HPDE6-E6E7 (cell line): ENCODE measurements at regions not wholly inside any gene's neighbourhood (a gene's known extent, or its start where the extent isn't known, plus 50 kb on each side); places are given as distances from the start of the nearest gene placed in this dataset.
"Not testable (repeated sequence)": the region's sequence is repeated elsewhere in the genome, so short reads cannot be mapped to it uniquely, and the experiment has no call there.

ENCODE experiments used
- DNase-seq: peaks from one replicate; pipeline ENCODE4 v3.0.0; 2011; ENCODE audit warnings: missing footprints; ENCODE audit errors: extremely low spot score

DNA sequence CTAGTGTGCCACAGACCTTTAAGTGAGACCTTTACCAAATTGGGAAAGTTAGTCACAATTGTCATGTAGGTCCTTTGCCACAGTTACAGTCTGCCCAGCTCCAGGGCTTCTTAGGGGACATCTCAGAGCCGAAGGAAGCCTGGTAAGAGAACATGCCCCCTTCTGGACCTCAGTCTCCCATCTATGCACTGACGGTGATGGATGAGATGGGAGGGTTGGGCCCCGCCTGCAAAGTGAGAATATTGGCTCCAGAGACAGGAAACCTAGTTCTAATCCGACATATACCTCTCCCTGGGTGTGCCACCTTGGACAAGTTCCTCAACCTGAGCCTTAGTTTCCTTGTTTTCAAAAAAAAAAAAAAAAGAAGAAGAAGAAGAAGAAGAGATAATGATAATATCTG, 85.1 kb upstream of the NAV2 start:
- DNase-seq = no peak

- DNase-seq = no peak
These were observed 87.2 kb upstream of the NAV2 start for GRCh38 chr11:19625438-19625837.

- DNase-seq = no peak
These were observed 94.7 kb upstream of the NAV2 start for GRCh38 chr11:19617696-19618523.

- DNase-seq = no peak
These were observed 97.1 kb upstream of the NAV2 start for GRCh38 chr11:19615341-19616183.

- DNase-seq = no peak
These were observed 98.2 kb upstream of the NAV2 start for GRCh38 chr11:19614370-19614940.

- DNase-seq = not testable (repeated sequence)
These were observed 100.6 kb upstream of the NAV2 start for GRCh38 chr11:19612025-19612424.

DNA sequence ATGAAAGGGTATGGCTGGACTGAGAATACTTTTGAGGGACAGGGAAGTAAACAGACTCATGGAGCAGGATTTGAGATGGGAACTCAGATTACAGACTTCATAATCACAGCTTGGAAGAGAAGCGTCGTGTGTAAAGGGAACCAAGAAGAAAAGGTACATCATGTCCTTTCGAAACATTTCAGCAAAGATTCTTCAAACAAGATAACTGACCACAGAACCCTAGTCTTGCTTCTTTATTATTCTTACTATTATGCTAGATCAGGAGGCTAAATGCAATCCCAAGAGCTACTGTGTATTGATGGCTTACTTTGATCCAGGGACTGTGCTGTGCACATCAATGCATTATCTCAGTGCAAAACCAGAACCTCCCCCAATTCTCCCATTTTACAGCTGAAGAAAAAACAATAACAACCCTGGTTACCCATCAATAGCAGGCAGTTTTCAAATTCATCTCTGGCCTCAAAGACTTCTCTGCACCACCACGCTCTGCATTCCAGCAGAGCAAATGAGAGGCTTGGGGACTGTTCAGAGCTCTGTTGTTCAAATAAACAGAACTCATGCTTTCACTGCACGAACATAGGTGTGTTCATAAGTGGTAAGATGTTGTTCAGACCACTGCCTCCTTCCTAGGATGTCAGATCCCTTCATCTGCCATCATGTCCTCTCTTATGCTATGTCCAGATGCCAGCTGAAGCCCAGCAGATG, 104.8 kb upstream of the NAV2 start:
- no peak for DNase-seq

DNA sequence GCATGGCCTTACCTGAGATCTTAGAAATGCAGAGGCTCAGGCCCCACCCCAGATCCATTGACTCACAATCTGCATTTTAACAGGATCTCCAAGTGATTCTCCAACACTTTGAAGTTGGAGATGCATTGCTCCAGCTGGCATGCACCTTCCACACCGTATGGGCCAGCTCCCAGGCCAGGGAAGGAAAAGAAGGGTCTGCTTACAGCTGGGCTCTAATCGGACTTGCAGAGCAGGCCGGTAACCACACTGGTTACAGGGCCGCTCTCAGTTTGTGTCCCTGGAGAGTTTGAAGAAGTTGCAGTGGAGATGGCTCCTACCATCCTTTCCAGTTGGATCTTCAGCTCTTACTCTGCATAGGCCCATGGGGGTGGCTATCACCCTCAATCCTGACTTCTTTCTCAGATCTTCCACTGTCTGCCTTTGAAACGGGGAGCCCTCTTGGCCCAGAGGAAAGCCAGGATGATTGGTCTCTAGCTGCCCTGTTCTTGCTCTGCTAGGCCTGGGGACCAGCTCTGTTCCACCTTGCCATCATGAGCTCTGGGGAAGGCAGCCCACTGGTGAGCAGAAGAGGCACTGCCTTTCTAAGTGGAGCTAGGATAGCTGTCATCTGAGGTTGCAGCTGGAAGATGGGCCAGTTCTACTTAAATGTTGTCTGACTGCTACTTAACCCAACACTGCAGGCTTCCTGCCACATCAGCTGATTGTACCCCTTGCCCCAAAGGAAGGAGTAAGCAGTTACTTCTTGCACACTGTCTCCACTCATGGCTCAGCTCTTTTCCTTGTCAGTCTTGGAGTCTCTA, 105.6 kb upstream of the NAV2 start:
- no peak for DNase-seq

DNA sequence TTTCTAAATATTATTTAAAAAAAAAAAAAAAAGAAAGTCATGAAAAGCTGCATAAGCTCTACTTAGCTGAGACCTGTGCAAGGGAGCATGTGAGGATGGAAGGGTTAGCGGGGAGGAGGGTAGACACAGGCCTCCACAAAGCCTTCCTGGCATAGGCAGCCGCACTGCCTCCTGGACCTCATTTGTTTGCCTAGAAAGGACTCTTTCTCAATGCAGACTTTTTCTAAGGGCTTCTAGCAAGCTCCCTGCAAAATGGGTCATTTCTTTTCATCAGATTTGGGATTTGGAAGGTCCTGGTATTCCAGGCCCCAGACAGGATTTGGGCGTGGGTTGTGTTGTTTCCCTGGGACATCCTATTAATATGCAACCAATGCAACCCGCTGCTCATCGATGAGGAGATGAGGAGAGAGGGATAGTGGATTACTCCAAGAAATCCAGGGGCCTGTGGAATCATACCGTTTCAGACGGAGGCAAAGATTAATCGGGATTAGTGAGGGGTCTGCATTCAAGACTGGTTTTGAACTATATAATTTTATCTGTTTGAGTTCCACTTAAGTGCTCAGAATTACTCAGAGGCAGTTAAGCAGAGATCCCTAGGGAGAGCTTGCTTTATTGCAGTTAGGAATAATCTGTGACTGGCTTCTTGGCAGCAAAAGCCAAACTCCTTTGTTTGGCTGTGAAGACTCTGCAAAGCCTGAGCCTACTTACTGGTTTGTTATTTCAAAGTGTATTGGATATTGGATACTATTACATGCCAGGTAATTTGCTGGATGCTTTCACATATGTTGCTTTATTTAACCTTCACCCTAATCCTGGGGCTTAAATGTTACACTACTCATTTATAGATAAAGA, 106.9 kb upstream of the NAV2 start:
- no peak for DNase-seq

GRCh38 chr11:19604679-19605375, 107.8 kb upstream of the NAV2 start:
- DNase-seq = no peak

DNA sequence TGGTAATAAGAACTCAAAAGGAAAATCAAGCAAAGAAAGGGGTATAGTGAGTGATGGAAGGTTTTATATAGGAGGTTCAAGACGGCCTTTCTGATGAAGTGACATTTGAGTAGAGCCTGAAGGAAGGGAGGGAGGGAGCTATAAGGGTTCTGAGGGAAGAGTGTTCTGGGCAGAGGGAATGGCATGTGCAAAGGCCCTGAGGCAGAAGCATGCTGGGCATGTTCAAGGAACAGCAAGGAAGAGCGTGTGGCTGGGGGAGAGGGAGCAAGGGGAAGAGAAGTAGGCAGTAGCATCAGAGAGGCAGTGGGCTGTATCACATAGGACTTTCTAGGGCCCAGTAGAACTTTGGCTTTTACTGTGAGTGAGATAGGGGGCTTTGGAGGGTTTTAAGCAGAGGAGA, 108.9 kb upstream of the NAV2 start:
- DNase-seq = no peak

DNA sequence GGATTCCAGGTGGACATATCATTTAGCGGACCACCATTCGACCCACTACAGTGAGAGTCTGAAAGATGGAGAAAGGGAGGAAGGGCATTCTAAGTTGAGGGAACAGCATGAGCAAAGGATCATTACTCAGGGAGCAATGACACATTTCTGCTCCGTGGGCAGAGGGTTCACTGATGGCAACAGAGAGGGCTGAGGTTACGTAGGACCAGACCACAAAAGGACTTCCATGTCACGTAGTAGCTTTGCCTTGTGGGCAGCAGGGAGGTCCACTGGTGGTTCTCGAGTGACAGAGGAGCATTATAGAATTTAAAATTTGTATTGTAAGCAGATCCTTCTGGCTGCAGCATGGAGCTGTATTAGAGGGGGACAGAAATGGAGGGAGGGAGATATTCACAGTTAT, 109.7 kb upstream of the NAV2 start:
- DNase-seq = no peak

DNA sequence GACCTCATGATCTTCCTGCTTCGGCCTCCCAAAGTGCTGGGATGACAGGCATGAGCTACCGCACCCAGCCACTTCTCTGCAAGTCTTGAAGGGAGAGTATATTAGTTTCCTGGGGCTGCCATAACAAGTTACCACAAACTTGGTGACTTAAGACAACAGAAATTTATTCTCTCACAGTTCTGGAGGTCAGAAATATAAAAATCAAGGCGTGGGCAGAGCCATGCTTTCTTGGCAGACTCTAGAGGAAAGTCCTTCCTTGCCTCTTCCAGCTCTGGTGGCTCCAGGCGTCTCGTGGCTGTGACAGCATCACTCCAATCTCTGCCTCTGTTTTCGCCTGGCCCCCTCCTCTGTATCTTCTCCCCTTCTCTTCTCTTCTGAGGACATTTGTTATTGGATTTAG, 110.2 kb upstream of the NAV2 start:
- no peak for DNase-seq

DNA sequence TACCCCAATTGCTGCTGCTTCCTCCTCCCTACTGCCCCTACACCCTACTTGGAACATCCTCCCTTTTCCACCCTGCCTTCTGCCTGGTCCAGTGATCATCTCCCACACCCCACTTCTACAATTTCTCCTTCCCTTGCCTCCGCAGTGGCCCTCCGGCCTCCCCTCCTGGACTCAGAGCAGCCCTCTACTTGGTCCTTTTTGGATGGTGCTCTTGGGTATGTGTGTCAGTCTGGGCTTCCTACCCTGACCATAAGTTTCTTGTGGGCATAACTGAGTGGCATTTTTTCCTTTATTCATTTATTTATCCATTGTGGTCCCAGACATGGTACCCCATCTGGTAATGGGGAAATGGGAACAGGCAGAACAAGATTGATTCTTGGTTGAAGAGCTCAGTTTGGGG, 111.4 kb upstream of the NAV2 start:
- DNase-seq = no peak

- no peak for DNase-seq
These were observed 113.0 kb upstream of the NAV2 start for GRCh38 chr11:19599681-19600080.

GRCh38 chr11:19598876-19599486, 113.7 kb upstream of the NAV2 start:
- DNase-seq = no peak

DNA sequence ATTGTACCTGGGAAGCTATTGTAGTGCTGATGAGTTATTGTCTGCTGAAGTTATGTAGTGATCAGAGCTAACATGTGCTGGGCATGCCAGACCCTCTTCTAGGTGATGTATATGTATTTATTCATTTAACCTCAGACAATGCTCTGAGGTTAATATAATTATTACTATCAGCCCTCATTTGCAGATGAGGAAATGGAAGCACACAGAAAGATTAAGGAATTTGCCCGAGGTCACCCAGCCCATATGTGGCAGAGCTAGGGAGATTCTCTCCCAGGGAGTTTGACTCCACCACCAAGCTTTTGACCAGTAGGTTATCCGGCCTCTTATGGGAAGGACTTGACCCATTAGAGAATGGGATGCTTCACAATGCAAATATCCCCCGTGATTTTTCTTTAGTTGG, 114.2 kb upstream of the NAV2 start:
- no peak for DNase-seq

- no peak for DNase-seq
These were observed 114.8 kb upstream of the NAV2 start for GRCh38 chr11:19597876-19598275.

- DNase-seq = no peak
These were observed 115.4 kb upstream of the NAV2 start for GRCh38 chr11:19597206-19597605.
